ENCODE measurements at regions not wholly inside any gene's neighbourhood (a gene's known extent, or its start where the extent isn't known, plus 50 kb on each side); places are given as distances from the start of the nearest gene placed in this dataset.

- H3K36me3 Mint-ChIP-seq (ENCODE audit: unreplicated experiment): peaks cover 1% of the 10 kb centered on the region
- no peaks in the 10 kb centered on the region for H3K27me3 Mint-ChIP-seq (ENCODE audit: unreplicated experiment)
- no peaks in the 10 kb centered on the region for H3K9me3 Mint-ChIP-seq (ENCODE audit: unreplicated experiment)
- peak overlapping the region; percentile 80 for H3K27ac Mint-ChIP-seq (ENCODE audit: unreplicated experiment)
- H3K4me3 Mint-ChIP-seq (ENCODE audit: unreplicated experiment): no peak overlapping the region
- H3K4me1 Mint-ChIP-seq (ENCODE audit: unreplicated experiment): peaks cover 33% of the 10 kb centered on the region
- no peak for DNase-seq (ENCODE audit: extremely low spot score, unreplicated experiment)
- no peak for TF ChIP-seq CTCF (IDR thresholded peaks at IDR 0.05)
Observed at GRCh38 chr3:177744873-177745606, 547.8 kb upstream of the TBL1XR1 start.

GRCh38 chr3:177745607-177746005 is 548.3 kb upstream of the TBL1XR1 start:
- H3K4me3 Mint-ChIP-seq (ENCODE audit: unreplicated experiment): no peak overlapping the region

DNA sequence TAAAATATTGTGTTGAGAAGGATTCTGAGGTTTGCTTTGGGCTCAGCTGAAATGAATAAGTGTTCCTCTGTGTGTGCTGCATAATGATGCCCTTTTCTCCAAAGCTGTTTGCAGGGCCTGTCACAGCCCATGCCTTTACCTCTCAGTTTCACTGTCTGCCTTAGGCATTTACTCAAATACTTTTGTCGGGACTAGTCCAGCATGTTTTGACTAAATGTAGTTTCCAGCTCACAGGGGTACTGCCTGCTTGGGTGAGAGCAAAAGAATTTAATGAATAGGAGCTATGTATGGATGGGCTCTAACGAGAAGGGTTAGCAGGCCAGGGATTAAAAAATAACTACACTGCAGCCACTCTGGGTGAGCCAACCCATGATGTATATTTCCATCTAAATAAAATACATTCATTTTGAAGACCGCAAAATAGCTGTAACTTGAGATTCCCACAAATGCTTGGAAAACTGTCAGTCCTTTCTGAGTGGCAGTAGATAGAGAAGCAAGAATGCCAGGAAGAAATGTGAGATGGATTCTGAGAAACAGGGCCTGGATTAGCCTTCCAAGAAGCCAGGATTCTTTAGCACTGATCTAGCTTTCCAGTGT is 549.2 kb upstream of the TBL1XR1 start:
- Mint-ChIP-seq H3K27ac (ENCODE audit: unreplicated experiment) (peak overlapping the region; percentile 80), H3K4me1 (ENCODE audit: unreplicated experiment) (peaks cover 34% of the 10 kb centered on the region), H3K4me3 (ENCODE audit: unreplicated experiment) (no peak overlapping the region), H3K36me3 (ENCODE audit: unreplicated experiment) (peaks cover 4% of the 10 kb centered on the region), H3K9me3 (ENCODE audit: unreplicated experiment) (no peaks in the 10 kb centered on the region), H3K27me3 (ENCODE audit: unreplicated experiment) (no peaks in the 10 kb centered on the region)
- TF ChIP-seq CTCF (IDR thresholded peaks at IDR 0.05): no peak
- DNase-seq (ENCODE audit: extremely low spot score, unreplicated experiment): no peak

More at GRCh38 chr3:177745607-177746005, 548.3 kb upstream of the TBL1XR1 start:
- H3K27ac Mint-ChIP-seq (ENCODE audit: unreplicated experiment): peak overlapping the region; percentile 80
- H3K4me1 Mint-ChIP-seq (ENCODE audit: unreplicated experiment): peaks cover 33% of the 10 kb centered on the region
- H3K9me3 Mint-ChIP-seq (ENCODE audit: unreplicated experiment): no peaks in the 10 kb centered on the region
- peaks cover 1% of the 10 kb centered on the region for H3K36me3 Mint-ChIP-seq (ENCODE audit: unreplicated experiment)
- TF ChIP-seq CTCF (IDR thresholded peaks at IDR 0.05): no peak
- DNase-seq (ENCODE audit: extremely low spot score, unreplicated experiment): no peak
- H3K27me3 Mint-ChIP-seq (ENCODE audit: unreplicated experiment): no peaks in the 10 kb centered on the region

GRCh38 chr3:177749836-177750235 is 552.6 kb upstream of the TBL1XR1 start:
- Mint-ChIP-seq H3K4me1 (ENCODE audit: unreplicated experiment) (peaks cover 54% of the 10 kb centered on the region), H3K36me3 (ENCODE audit: unreplicated experiment) (peaks cover 5% of the 10 kb centered on the region), H3K27ac (ENCODE audit: unreplicated experiment) (no peak overlapping the region)

More at GRCh38 chr3:177749836-177750235, 552.6 kb upstream of the TBL1XR1 start:
- no peak for TF ChIP-seq CTCF (IDR thresholded peaks at IDR 0.05)
- no peak for DNase-seq (ENCODE audit: extremely low spot score, unreplicated experiment)
- no peaks in the 10 kb centered on the region for H3K9me3 Mint-ChIP-seq (ENCODE audit: unreplicated experiment)
- no peak overlapping the region for H3K4me3 Mint-ChIP-seq (ENCODE audit: unreplicated experiment)
- no peaks in the 10 kb centered on the region for H3K27me3 Mint-ChIP-seq (ENCODE audit: unreplicated experiment)
